RWPE1 (cell line): ENCODE measurements at regions not wholly inside any gene's neighbourhood (a gene's known extent, or its start where the extent isn't known, plus 50 kb on each side); places are given as distances from the start of the nearest gene placed in this dataset.

ENCODE experiments used
- CTCF ChIA-PET: fragments of 350-600 bp; sonication (Branson Sonifier 250); formaldehyde crosslinking; extraction: SDS; loops from one replicate; lab custom pipeline; 2021; lab: Yijun Ruan, JAX
- POLR2A ChIA-PET: fragments of 400-600 bp; formaldehyde crosslinking; extraction: SDS; loops from one replicate; lab custom pipeline; 2020; ENCODE audit warnings: antibody characterized with exemption; ENCODE audit not compliant: low non-redundant PET; lab: Yijun Ruan, JAX
- DNase-seq: peaks from one replicate; pipeline ENCODE4 v3.0.0; 2012; ENCODE audit warnings: low spot score
- H3K27ac ChIP-seq: fragments of 450-650 bp; 2 replicates; pipeline ENCODE4 v1.5.1; 2017
- TF ChIP-seq, protein P1 (sequence below): fragments of 450-650 bp; conservative IDR thresholded peaks from 2 replicates; pipeline ENCODE4 v1.5.1; 2017; ENCODE audit warnings: low read depth, mild to moderate bottlenecking

DNA sequence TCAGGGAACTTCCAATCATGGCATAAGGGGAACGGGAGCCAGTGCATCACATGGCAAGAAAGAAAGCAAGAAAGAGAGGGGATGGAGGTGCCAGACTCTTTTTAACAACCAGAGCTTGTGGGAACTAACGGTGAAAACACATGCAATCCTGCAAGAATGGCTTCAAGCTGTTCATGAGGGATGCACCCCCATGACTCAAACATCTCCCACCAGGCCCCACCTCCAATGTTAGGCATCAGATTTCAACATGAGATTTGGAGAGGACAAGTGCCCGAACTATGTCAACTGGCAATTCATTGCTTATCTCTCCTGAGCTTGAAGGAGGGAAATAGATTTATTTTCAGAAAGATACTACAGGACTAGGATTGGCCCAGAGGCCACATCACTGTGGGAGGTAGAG is 270.0 kb downstream of the SLC4A3 start:
- ChIA-PET CTCF (no interaction called here), POLR2A (no interaction called here)
- no peak for DNase-seq
- no peak overlapping the region for H3K27ac ChIP-seq
- TF ChIP-seq, protein P1, sequence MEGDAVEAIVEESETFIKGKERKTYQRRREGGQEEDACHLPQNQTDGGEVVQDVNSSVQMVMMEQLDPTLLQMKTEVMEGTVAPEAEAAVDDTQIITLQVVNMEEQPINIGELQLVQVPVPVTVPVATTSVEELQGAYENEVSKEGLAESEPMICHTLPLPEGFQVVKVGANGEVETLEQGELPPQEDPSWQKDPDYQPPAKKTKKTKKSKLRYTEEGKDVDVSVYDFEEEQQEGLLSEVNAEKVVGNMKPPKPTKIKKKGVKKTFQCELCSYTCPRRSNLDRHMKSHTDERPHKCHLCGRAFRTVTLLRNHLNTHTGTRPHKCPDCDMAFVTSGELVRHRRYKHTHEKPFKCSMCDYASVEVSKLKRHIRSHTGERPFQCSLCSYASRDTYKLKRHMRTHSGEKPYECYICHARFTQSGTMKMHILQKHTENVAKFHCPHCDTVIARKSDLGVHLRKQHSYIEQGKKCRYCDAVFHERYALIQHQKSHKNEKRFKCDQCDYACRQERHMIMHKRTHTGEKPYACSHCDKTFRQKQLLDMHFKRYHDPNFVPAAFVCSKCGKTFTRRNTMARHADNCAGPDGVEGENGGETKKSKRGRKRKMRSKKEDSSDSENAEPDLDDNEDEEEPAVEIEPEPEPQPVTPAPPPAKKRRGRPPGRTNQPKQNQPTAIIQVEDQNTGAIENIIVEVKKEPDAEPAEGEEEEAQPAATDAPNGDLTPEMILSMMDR = no peak

DNA sequence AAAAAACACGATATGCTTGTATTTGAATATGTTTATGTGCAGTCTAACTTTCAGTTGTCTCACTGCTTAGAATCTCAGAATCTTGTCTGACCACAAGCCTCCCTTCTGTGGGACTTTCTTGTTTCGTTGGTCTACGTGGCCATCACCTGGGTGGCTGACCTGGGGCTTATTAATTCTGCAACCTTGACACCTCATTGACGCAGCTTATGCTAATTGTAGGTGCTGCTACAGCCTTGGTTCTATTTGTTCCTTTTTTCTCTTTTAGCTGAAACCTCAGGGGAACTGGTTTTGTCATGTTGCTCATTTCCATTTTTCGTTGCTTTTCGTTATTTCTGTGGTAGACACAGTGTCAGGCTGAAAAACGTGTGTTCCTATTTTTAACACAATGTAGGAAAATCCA is 273.7 kb downstream of the SLC4A3 start:
- ChIA-PET CTCF (no interaction called here), POLR2A (no interaction called here)
- TF ChIP-seq, protein P1 = no peak

DNA sequence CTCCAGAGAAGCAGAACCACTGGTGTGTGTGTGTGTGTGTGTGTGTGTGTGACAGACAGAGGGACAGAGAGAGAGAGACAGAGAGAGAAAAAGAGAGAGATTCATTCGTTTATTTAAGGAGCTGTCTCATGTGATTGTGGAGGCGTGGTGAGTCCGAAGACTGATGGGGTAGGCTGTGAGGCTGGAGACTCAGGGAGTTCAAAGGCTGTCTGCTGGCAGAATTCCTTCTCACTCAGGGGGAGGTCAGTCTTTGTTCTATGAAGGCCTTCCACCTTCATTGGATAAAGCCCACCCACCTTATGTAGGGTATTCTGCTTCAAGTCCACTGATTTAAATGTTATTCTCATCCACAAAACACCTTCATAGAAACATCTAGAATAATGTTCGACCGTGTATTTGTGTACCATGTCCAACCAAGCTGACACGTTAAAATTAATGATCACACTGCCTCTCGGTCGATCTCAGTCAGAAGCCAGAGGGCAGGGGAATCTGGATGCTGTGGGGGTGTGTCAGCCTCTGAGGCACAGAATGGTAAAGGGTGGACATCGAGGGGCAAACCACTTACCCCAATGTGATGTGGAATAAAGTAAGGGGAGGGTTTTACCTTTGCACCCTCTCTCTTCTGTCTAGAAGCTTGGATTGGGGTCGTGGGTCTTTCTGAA is 275.6 kb downstream of the SLC4A3 start:
- ChIA-PET CTCF (no interaction called here), POLR2A (no interaction called here)
- H3K27ac ChIP-seq = no peak overlapping the region
- no peak for DNase-seq
- TF ChIP-seq, protein P1 = no peak

More for the DNA sequence above, 273.7 kb downstream of the SLC4A3 start:
- H3K27ac ChIP-seq = no peak overlapping the region
- DNase-seq = no peak

DNA sequence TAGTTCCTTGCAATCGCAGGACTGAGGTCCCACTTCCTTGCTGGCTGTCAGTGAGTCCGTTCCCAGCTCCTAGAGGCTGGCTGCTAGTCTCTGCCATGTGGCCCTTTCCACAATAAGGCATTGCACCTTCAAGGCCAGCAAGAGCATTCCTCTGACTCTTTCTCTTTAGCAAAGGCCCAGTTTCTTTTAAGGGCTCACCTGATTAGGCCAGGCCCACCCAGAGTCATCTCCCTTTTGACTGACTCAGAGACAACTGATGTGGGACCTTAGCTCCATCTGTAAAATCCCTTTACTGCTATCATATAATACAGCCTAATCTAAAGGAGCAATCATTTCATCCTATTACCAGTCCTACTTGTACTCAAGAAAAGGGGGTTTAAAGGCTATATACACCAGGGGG is 278.2 kb downstream of the SLC4A3 start:
- H3K27ac ChIP-seq = no peak overlapping the region
- ChIA-PET CTCF (no interaction called here), POLR2A (no interaction called here)
- TF ChIP-seq, protein P1 = no peak
- DNase-seq = no peak

DNA sequence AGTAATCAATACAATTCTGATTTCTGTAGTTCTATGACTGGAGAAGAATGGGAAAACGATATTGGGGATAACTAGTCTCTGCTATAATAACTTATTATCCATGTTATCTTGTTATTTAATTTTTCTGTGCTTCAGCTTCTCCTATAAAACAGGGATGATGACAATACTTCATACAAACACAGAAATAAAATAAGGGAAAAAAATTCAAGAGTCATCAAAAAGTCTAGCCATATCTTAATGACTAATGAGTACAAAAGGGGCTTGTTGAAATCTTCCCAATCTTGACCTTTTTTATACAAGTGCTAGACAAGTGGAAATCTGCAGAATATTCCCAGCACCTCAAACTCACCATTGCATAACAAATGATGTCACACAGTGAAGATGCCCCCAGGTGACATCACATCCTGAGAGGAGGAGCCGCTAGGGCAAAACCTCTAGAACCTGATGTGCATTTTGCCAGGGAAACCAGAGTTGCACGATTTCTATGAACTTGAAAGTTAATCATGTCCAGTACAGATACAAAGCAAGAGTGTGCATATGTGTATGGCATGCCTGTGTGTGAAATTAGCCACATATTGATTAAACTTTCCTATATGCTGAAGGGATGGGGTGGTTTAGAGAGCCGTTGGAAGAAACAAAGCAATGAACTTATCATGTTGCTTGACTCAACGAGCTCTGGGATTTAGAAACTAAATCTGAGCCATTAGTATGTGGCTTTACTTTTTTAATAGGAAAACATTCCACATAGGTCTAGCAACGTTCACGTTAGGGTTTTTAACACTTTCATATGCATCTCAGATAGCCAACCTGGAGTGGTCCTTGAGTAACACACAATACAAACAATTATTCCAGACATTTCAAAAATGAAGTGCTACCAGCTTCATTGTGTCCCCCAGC is 278.9 kb downstream of the SLC4A3 start:
- DNase-seq = no peak
- CTCF ChIA-PET = no interaction called here

DNA sequence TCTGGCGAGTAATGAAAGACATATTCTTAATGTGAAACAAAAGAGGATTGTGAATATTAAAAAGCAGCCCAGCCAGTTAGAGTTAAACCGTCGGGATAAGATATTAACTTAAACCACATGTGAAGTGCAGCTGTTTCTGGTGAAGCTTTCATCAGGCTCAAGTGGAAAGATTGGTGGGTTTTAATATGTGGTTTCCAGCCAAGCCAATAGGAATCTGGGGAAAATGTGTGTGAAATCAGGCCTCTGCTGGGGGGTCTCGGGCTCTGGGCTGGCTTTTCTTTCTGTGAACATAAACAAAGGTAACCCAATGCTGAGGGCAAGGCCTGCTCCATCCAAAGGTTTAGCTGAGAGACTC is 279.6 kb downstream of the SLC4A3 start:
- TF ChIP-seq, protein P1 = no peak
- POLR2A ChIA-PET = no interaction called here
- H3K27ac ChIP-seq = no peak overlapping the region
- no peak for DNase-seq
- CTCF ChIA-PET = no interaction called here

More for the DNA sequence above, 278.9 kb downstream of the SLC4A3 start:
- TF ChIP-seq, protein P1 = no peak
- no peak overlapping the region for H3K27ac ChIP-seq
- POLR2A ChIA-PET = no interaction called here
